ENCODE measurements at regions not wholly inside any gene's neighbourhood (a gene's known extent, or its start where the extent isn't known, plus 50 kb on each side); places are given as distances from the start of the nearest gene placed in this dataset.

DNA sequence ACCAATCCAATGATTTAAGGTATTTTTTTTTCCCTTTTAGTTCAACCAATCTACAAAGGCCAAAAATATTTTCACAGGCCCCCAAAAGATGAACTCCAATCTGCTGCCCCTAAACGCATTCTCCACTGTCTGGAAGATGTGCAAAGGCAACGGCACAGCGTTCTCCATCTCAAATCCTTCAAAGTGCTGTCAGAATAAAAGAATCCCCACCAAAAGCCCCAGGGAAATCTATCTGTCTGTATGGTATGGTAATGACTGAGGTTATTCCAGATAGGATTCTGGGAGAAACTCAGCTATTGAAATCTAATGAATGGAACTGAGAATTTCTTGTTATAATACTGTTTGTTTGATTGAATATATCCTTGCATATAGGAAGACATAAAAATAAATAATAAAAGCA is 217.8 kb upstream of the CCN2 start:
- no peak for TF ChIP-seq CSDC2 (CRISPR knock-in tag; IDR thresholded peaks at IDR 0.05)
- TF ChIP-seq, protein P1, sequence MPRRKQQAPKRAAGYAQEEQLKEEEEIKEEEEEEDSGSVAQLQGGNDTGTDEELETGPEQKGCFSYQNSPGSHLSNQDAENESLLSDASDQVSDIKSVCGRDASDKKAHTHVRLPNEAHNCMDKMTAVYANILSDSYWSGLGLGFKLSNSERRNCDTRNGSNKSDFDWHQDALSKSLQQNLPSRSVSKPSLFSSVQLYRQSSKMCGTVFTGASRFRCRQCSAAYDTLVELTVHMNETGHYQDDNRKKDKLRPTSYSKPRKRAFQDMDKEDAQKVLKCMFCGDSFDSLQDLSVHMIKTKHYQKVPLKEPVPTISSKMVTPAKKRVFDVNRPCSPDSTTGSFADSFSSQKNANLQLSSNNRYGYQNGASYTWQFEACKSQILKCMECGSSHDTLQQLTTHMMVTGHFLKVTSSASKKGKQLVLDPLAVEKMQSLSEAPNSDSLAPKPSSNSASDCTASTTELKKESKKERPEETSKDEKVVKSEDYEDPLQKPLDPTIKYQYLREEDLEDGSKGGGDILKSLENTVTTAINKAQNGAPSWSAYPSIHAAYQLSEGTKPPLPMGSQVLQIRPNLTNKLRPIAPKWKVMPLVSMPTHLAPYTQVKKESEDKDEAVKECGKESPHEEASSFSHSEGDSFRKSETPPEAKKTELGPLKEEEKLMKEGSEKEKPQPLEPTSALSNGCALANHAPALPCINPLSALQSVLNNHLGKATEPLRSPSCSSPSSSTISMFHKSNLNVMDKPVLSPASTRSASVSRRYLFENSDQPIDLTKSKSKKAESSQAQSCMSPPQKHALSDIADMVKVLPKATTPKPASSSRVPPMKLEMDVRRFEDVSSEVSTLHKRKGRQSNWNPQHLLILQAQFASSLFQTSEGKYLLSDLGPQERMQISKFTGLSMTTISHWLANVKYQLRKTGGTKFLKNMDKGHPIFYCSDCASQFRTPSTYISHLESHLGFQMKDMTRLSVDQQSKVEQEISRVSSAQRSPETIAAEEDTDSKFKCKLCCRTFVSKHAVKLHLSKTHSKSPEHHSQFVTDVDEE (CRISPR knock-in tag; IDR thresholded peaks at IDR 0.05): no peak
- no peak for TF ChIP-seq ARNTL (CRISPR knock-in tag; IDR thresholded peaks at IDR 0.05; ENCODE audit: borderline replicate concordance, low read depth)
- no peak for TF ChIP-seq GLIS3 (CRISPR knock-in tag; IDR thresholded peaks at IDR 0.05)
- no peak for TF ChIP-seq ISL1 (CRISPR knock-in tag; IDR thresholded peaks at IDR 0.05)
- TF ChIP-seq, protein P2, sequence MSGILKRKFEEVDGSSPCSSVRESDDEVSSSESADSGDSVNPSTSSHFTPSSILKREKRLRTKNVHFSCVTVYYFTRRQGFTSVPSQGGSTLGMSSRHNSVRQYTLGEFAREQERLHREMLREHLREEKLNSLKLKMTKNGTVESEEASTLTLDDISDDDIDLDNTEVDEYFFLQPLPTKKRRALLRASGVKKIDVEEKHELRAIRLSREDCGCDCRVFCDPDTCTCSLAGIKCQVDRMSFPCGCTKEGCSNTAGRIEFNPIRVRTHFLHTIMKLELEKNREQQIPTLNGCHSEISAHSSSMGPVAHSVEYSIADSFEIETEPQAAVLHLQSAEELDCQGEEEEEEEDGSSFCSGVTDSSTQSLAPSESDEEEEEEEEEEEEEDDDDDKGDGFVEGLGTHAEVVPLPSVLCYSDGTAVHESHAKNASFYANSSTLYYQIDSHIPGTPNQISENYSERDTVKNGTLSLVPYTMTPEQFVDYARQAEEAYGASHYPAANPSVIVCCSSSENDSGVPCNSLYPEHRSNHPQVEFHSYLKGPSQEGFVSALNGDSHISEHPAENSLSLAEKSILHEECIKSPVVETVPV (CRISPR knock-in tag; IDR thresholded peaks at IDR 0.05): no peak
- TF ChIP-seq, protein P3, sequence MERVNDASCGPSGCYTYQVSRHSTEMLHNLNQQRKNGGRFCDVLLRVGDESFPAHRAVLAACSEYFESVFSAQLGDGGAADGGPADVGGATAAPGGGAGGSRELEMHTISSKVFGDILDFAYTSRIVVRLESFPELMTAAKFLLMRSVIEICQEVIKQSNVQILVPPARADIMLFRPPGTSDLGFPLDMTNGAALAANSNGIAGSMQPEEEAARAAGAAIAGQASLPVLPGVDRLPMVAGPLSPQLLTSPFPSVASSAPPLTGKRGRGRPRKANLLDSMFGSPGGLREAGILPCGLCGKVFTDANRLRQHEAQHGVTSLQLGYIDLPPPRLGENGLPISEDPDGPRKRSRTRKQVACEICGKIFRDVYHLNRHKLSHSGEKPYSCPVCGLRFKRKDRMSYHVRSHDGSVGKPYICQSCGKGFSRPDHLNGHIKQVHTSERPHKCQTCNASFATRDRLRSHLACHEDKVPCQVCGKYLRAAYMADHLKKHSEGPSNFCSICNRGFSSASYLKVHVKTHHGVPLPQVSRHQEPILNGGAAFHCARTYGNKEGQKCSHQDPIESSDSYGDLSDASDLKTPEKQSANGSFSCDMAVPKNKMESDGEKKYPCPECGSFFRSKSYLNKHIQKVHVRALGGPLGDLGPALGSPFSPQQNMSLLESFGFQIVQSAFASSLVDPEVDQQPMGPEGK (CRISPR knock-in tag; IDR thresholded peaks at IDR 0.05; ENCODE audit: borderline replicate concordance): no peak
- no peak for TF ChIP-seq TCF4 (CRISPR knock-in tag; IDR thresholded peaks at IDR 0.05; ENCODE audit: borderline replicate concordance)
- TF ChIP-seq ZFP30 (CRISPR knock-in tag; IDR thresholded peaks at IDR 0.05): no peak
- TF ChIP-seq OSR1 (CRISPR knock-in tag; IDR thresholded peaks at IDR 0.05): no peak
- TF ChIP-seq ZC3H10 (CRISPR knock-in tag; IDR thresholded peaks at IDR 0.05): no peak
- no peak for TF ChIP-seq TOX (CRISPR knock-in tag; IDR thresholded peaks at IDR 0.05; ENCODE audit: borderline replicate concordance)
- TF ChIP-seq ZNF565 (CRISPR knock-in tag; conservative IDR thresholded peaks at IDR 0.05; ENCODE audit: low read depth): no peak
- no peak for TF ChIP-seq ZNF70 (CRISPR knock-in tag; IDR thresholded peaks at IDR 0.05)
- ATAC-seq: no peak

DNA sequence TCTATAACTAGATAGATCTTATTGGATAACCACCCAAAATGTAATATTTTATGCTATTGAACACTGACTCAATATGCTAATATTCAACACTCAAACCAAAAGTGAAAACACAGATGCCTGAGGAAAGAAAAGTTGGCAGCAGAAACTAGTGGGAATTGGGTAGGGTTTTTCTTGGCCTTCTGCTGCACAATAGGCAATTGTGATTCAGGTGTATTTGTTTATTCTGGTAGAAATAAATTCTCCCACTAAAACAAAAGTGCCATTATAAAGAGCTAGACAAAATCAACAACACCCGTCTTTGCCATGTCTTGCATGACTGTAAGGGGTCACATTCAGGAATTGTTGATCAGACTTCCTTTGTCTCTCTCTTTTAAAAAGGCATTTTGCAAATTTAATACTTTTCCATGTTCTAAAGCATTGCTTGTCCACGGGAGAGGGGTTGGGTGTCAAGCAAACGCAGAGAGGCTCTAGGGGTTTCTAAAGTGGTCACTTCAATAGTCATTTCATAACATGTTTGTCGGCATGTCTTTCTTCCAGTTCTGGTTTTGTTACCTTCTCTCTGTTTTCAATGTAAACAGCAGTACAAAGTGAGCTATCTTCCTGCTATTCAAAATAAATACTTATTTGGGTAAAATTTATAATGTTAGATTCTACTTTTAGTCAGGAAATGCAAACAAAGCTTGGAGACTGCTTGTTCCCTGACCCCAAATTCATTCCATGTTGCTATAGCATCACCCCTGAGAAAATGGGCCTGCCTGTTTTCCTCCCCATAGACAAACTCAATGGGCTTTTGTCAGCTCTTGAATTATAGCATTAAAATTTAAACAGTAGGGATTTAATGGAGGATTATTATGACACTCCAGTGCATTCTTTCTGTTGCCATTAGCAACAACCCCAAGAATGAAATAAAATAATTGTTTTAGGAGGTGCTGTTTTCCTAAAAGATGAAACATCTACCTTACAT is 217.0 kb upstream of the CCN2 start:
- TF ChIP-seq, protein P4, sequence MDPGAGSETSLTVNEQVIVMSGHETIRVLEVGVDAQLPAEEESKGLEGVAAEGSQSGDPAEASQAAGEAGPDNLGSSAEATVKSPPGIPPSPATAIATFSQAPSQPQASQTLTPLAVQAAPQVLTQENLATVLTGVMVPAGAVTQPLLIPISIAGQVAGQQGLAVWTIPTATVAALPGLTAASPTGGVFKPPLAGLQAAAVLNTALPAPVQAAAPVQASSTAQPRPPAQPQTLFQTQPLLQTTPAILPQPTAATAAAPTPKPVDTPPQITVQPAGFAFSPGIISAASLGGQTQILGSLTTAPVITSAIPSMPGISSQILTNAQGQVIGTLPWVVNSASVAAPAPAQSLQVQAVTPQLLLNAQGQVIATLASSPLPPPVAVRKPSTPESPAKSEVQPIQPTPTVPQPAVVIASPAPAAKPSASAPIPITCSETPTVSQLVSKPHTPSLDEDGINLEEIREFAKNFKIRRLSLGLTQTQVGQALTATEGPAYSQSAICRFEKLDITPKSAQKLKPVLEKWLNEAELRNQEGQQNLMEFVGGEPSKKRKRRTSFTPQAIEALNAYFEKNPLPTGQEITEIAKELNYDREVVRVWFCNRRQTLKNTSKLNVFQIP (CRISPR knock-in tag; IDR thresholded peaks at IDR 0.05; ENCODE audit: borderline replicate concordance, low read depth): no peak
- TF ChIP-seq ZNF8 (CRISPR knock-in tag; IDR thresholded peaks at IDR 0.05) (no peak), ZFP3 (CRISPR knock-in tag; IDR thresholded peaks at IDR 0.05) (no peak), OSR1 (CRISPR knock-in tag; IDR thresholded peaks at IDR 0.05) (no peak), RARB (CRISPR knock-in tag; IDR thresholded peaks at IDR 0.05) (no peak), ISL1 (CRISPR knock-in tag; IDR thresholded peaks at IDR 0.05) (no peak)
- TF ChIP-seq, protein P5, sequence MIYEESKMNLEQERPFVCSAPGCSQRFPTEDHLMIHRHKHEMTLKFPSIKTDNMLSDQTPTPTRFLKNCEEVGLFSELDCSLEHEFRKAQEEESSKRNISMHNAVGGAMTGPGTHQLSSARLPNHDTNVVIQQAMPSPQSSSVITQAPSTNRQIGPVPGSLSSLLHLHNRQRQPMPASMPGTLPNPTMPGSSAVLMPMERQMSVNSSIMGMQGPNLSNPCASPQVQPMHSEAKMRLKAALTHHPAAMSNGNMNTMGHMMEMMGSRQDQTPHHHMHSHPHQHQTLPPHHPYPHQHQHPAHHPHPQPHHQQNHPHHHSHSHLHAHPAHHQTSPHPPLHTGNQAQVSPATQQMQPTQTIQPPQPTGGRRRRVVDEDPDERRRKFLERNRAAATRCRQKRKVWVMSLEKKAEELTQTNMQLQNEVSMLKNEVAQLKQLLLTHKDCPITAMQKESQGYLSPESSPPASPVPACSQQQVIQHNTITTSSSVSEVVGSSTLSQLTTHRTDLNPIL (CRISPR knock-in tag; IDR thresholded peaks at IDR 0.05; ENCODE audit: low read depth): no peak
- ATAC-seq: no peak

DNA sequence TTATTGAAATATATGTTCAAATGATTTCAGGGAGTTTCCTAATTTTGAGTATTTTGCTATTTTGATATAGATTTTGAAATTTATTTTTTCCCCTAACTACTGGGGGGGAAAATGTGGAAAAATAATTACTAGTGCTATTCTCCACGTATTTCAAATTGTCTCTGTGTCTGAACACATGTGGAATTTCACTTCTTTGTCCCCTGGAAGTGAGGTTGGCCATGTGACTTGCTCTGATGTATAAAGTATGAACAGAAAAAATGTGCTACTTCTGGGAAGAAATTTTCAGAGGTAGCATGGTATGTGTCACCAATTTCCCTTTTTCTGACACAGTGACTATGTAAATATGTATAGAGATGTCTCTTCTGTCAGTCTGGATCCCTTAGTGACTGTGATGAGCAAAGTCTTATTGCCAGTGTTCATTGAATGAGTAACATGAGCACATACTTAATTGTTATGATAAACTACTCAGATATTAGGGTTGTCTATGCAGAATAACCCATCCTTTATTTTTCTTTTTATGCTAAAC is 215.4 kb upstream of the CCN2 start:
- no peak for ATAC-seq
- TF ChIP-seq ZFP30 (CRISPR knock-in tag; IDR thresholded peaks at IDR 0.05): no peak
- no peak for TF ChIP-seq ZC3H10 (CRISPR knock-in tag; IDR thresholded peaks at IDR 0.05)
- TF ChIP-seq, protein P5 (CRISPR knock-in tag; IDR thresholded peaks at IDR 0.05; ENCODE audit: low read depth): no peak
- TF ChIP-seq, protein P4 (CRISPR knock-in tag; IDR thresholded peaks at IDR 0.05; ENCODE audit: borderline replicate concordance, low read depth): no peak
- TF ChIP-seq ZNF565 (CRISPR knock-in tag; conservative IDR thresholded peaks at IDR 0.05; ENCODE audit: low read depth): no peak
- no peak for TF ChIP-seq ISL1 (CRISPR knock-in tag; IDR thresholded peaks at IDR 0.05)
- TF ChIP-seq ZNF70 (CRISPR knock-in tag; IDR thresholded peaks at IDR 0.05): no peak
- no peak for TF ChIP-seq OSR1 (CRISPR knock-in tag; IDR thresholded peaks at IDR 0.05)
- no peak for TF ChIP-seq SNAI2 (CRISPR knock-in tag; IDR thresholded peaks at IDR 0.05)
- TF ChIP-seq, protein P1 (CRISPR knock-in tag; IDR thresholded peaks at IDR 0.05): no peak

Measured in SK-N-SH treated with all-trans-retinoic acid at 6 μM for 48 hours (cell line).